ENCODE measurements at regions not wholly inside any gene's neighbourhood (a gene's known extent, or its start where the extent isn't known, plus 50 kb on each side); places are given as distances from the start of the nearest gene placed in this dataset.
"Not testable (repeated sequence)": the region's sequence is repeated elsewhere in the genome, so short reads cannot be mapped to it uniquely, and the experiment has no call there.

- peaks cover 9% of the 10 kb centered on the region for H3K9me3 Mint-ChIP-seq (ENCODE audit: low read depth)
- H3K27me3 Mint-ChIP-seq = no peaks in the 10 kb centered on the region
- H3K4me3 Mint-ChIP-seq = no peak overlapping the region
- H3K4me1 Mint-ChIP-seq (ENCODE audit: low read depth) = no peaks in the 10 kb centered on the region
- H3K27ac Mint-ChIP-seq = no peak overlapping the region
- no peaks in the 10 kb centered on the region for H3K36me3 Mint-ChIP-seq
Measured at GRCh38 chr13:65188721-65189120, 2041.4 kb downstream of the PCDH9 start.

DNA sequence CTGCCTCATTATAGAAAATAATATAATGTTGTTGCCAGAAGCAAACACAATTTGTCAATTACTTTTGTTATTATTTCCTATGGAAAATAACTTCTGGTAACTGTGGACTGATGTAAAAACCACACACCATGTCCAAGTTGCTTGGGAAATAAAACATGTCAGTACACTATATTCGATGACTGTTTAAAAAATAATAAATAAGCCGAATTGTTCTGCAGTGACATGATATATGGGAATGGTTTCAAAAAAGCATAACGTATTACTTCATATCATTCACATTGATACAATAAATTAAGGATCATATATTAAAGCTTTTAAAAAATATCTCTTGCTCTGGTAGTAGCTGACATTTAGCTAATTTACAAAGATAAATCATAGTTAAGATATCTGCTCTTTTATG, 2062.1 kb downstream of the PCDH9 start:
- H3K36me3 Mint-ChIP-seq = no peaks in the 10 kb centered on the region
- H3K27me3 Mint-ChIP-seq = no peaks in the 10 kb centered on the region
- H3K4me3 Mint-ChIP-seq = no peak overlapping the region
- no peaks in the 10 kb centered on the region for H3K4me1 Mint-ChIP-seq (ENCODE audit: low read depth)
- H3K27ac Mint-ChIP-seq = no peak overlapping the region
- H3K9me3 Mint-ChIP-seq (ENCODE audit: low read depth) = peaks cover 10% of the 10 kb centered on the region

DNA sequence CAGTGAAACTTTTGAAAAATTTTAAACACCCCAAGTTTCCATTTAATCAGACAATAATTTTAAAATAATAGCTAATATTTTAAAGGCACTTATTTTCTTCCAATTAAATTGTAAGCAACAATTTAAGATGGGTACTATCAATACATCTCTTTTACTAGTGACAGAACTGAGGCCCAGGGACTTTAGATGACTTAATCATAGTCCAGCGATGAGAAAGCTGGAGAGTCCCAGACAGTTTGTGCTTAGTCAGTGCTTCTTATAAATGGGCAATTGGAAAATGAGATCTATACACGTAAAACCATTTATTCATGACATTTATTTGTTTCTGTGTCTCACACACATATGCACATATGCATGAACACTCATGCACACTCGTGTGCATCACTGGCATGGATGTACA, 2063.5 kb downstream of the PCDH9 start:
- H3K4me3 Mint-ChIP-seq = no peak overlapping the region
- H3K9me3 Mint-ChIP-seq (ENCODE audit: low read depth) = peaks cover 11% of the 10 kb centered on the region
- no peaks in the 10 kb centered on the region for H3K4me1 Mint-ChIP-seq (ENCODE audit: low read depth)
- H3K27ac Mint-ChIP-seq = no peak overlapping the region
- no peaks in the 10 kb centered on the region for H3K36me3 Mint-ChIP-seq
- no peaks in the 10 kb centered on the region for H3K27me3 Mint-ChIP-seq

DNA sequence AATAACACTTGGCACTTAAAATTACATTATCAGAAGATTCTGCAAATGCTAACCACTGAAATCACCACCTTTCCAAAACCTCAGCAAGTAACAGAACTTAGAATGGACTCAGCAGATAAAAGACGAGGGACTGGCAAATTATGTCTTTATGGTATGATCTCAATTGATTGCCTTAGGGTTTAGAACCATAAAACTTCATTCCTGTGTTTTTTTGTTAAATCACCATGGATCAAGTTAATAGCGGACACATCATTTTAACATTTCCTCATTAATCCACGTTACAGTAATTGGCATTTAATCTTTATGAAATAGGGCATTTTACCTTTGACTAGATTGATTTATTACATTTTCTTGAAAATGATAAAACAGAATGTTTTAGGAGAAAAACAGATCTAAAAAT, 2070.3 kb downstream of the PCDH9 start:
- Mint-ChIP-seq H3K4me3 (no peak overlapping the region), H3K27ac (no peak overlapping the region), H3K27me3 (no peaks in the 10 kb centered on the region), H3K4me1 (ENCODE audit: low read depth) (no peaks in the 10 kb centered on the region), H3K9me3 (ENCODE audit: low read depth) (peaks cover 11% of the 10 kb centered on the region), H3K36me3 (no peaks in the 10 kb centered on the region)

GRCh38 chr13:65155861-65156260, 2074.3 kb downstream of the PCDH9 start:
- Mint-ChIP-seq H3K4me1 (ENCODE audit: low read depth) (no peaks in the 10 kb centered on the region), H3K27me3 (no peaks in the 10 kb centered on the region), H3K9me3 (ENCODE audit: low read depth) (peaks cover 10% of the 10 kb centered on the region), H3K27ac (no peak overlapping the region), H3K4me3 (no peak overlapping the region), H3K36me3 (no peaks in the 10 kb centered on the region)

DNA sequence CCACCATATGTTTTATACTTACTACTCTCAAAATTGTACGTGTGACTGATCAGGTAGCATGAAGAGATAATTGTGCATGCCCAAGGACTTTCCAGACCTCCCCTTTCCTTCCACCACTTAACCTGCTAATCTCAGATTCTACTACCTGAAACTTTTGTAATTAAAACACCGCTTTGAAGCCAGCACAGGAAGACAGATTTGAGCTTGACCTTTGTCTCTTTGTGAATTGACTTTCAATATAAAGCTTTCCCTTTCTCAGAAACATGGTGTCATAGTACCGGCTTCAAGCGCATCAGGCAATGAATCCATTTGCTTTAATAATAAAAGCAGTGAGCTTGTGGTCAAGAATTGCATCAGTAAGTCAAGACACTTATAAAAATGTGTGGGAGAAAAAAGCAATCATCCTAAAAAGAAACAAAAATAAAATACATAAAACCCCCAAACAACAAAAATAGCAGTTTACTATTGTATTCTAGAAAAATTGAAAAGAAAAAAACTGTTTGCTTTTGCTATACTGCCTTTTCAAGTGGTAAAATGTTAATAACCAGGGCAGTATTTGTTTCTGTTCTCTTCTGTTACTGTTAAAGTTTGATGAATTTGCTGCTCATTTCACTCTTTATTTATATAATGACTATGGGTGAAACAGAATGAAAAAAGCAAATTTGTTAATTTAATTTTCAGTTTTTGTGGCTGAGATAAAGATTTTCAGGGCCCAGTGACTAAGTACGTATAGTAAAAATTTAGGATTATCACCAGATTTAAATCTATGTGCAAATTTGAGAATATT, 2075.3 kb downstream of the PCDH9 start:
- H3K9me3 Mint-ChIP-seq (ENCODE audit: low read depth) = peaks cover 10% of the 10 kb centered on the region
- H3K4me1 Mint-ChIP-seq (ENCODE audit: low read depth) = no peaks in the 10 kb centered on the region
- H3K27me3 Mint-ChIP-seq = no peaks in the 10 kb centered on the region
- H3K4me3 Mint-ChIP-seq = no peak overlapping the region
- no peak overlapping the region for H3K27ac Mint-ChIP-seq
- H3K36me3 Mint-ChIP-seq = no peaks in the 10 kb centered on the region

DNA sequence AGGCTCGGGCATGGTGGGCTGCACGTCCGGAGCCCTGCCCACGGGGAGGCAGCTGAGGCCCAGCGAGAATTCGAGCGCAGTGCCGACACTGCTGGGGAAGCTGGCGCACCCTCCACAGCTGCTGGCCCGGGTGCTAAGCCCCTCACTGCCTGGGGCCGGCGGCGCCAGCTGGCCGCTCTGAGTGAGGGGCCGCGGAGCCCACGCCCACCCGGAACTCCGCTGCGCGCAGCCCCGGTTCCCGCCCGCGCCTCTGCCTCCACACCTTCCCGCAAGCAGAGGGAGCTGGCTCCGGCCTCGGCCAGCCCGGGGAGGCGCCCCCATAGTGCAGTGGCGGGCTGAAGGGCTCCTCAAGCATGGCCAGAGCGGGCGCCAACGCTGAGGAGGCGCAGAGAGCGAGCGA, 2080.4 kb downstream of the PCDH9 start:
- H3K4me1 Mint-ChIP-seq (ENCODE audit: low read depth) = no peaks in the 10 kb centered on the region
- H3K4me3 Mint-ChIP-seq = no peak overlapping the region
- H3K36me3 Mint-ChIP-seq = no peaks in the 10 kb centered on the region
- no peak overlapping the region for H3K27ac Mint-ChIP-seq
- H3K27me3 Mint-ChIP-seq = no peaks in the 10 kb centered on the region
- peaks cover 15% of the 10 kb centered on the region for H3K9me3 Mint-ChIP-seq (ENCODE audit: low read depth)

- H3K4me1 Mint-ChIP-seq (ENCODE audit: low read depth) = no peaks in the 10 kb centered on the region
- H3K27ac Mint-ChIP-seq = no peak overlapping the region
- H3K4me3 Mint-ChIP-seq = no peak overlapping the region
- no peaks in the 10 kb centered on the region for H3K36me3 Mint-ChIP-seq
- peaks cover 15% of the 10 kb centered on the region for H3K9me3 Mint-ChIP-seq (ENCODE audit: low read depth)
- no peaks in the 10 kb centered on the region for H3K27me3 Mint-ChIP-seq
Measured at GRCh38 chr13:65143920-65144319, 2086.2 kb downstream of the PCDH9 start.

DNA sequence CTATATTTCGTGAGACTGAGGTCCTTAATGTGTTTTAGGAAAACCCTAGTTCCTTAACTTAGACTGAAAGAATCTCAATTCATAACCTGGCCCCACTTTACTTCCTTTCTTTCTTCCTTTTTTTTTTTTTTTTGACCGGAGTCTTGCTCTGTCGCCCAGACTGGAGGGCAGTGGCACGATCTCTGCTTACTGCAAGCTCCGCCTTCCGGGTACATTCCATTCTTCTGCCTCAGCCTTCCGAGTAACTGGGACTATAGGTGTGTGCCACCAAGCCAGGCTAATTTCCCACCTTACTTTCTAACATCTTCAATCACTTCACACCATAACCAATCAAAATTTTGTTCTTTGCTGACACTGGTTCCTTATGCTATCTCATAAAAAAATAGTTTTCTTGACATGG, 2097.0 kb downstream of the PCDH9 start:
- Mint-ChIP-seq H3K36me3 (no peaks in the 10 kb centered on the region), H3K4me1 (ENCODE audit: low read depth) (no peaks in the 10 kb centered on the region), H3K9me3 (ENCODE audit: low read depth) (peaks cover 15% of the 10 kb centered on the region), H3K27ac (no peak overlapping the region), H3K4me3 (no peak overlapping the region), H3K27me3 (no peaks in the 10 kb centered on the region)

DNA sequence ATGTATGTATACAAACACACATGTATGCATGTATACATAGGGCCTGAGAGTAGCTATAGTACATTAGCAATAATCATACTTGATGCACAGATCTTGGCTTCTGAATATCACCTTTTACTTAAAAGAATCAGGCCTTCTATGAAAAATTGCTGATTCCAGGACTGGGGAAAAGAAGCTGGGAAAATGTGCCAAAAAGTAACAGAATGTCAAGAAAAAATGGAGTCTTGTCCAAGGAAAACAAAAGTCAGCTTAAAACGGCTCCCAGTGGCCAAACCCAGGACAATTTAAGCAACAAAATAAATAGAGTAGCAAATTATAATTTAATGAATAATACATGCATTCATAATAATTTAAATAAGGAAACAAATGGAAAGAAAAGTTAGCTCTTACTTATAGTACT, 2104.9 kb downstream of the PCDH9 start:
- Mint-ChIP-seq H3K9me3 (ENCODE audit: low read depth) (peaks cover 20% of the 10 kb centered on the region), H3K4me3 (no peak overlapping the region), H3K4me1 (ENCODE audit: low read depth) (no peaks in the 10 kb centered on the region), H3K27ac (no peak overlapping the region), H3K27me3 (no peaks in the 10 kb centered on the region), H3K36me3 (no peaks in the 10 kb centered on the region)

- Mint-ChIP-seq H3K27me3 (no peaks in the 10 kb centered on the region), H3K27ac (no peak overlapping the region), H3K4me3 (no peak overlapping the region), H3K36me3 (no peaks in the 10 kb centered on the region), H3K9me3 (ENCODE audit: low read depth) (peaks cover 12% of the 10 kb centered on the region), H3K4me1 (ENCODE audit: low read depth) (no peaks in the 10 kb centered on the region)
Measured at GRCh38 chr13:65112531-65112941, 2117.6 kb downstream of the PCDH9 start.

DNA sequence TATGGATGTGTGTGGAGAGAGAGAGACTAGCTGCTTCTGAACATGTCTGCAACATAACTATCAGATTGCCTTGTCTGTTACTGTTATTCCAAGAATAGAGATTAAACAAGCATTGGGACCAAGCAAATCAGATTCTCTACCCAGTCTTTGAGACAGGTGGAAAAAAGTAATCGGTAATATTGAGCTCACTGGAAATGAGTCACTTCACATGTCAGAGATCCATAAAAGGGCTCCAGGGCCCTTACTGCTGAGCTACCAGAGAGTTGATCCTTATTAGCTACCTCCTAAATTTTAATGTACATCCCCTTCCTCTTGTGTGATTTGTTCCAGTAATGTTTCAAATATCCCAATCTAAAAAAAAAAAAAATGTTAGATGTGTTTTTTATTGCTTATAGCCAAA, 2118.0 kb downstream of the PCDH9 start:
- H3K4me3 Mint-ChIP-seq = no peak overlapping the region
- H3K4me1 Mint-ChIP-seq (ENCODE audit: low read depth) = no peaks in the 10 kb centered on the region
- H3K36me3 Mint-ChIP-seq = no peaks in the 10 kb centered on the region
- H3K27me3 Mint-ChIP-seq = no peaks in the 10 kb centered on the region
- H3K9me3 Mint-ChIP-seq (ENCODE audit: low read depth) = peaks cover 12% of the 10 kb centered on the region
- no peak overlapping the region for H3K27ac Mint-ChIP-seq

GRCh38 chr13:65111223-65111622, 2118.9 kb downstream of the PCDH9 start:
- Mint-ChIP-seq H3K27ac (no peak overlapping the region), H3K9me3 (ENCODE audit: low read depth) (peaks cover 21% of the 10 kb centered on the region), H3K36me3 (no peaks in the 10 kb centered on the region), H3K27me3 (no peaks in the 10 kb centered on the region), H3K4me3 (no peak overlapping the region), H3K4me1 (ENCODE audit: low read depth) (no peaks in the 10 kb centered on the region)

GRCh38 chr13:65104436-65104835, 2125.7 kb downstream of the PCDH9 start:
- H3K4me3 Mint-ChIP-seq; H3K4me1 Mint-ChIP-seq (ENCODE audit: low read depth); H3K36me3 Mint-ChIP-seq; H3K27ac Mint-ChIP-seq; H3K27me3 Mint-ChIP-seq: not testable (repeated sequence)
- H3K9me3 Mint-ChIP-seq (ENCODE audit: low read depth) = peaks cover 25% of the 10 kb centered on the region

- Mint-ChIP-seq H3K9me3 (ENCODE audit: low read depth) (peaks cover 16% of the 10 kb centered on the region), H3K27me3 (no peaks in the 10 kb centered on the region)
Measured at GRCh38 chr13:65103351-65103750, 2126.8 kb downstream of the PCDH9 start.

More at GRCh38 chr13:65103351-65103750, 2126.8 kb downstream of the PCDH9 start:
- no peaks in the 10 kb centered on the region for H3K36me3 Mint-ChIP-seq
- no peaks in the 10 kb centered on the region for H3K4me1 Mint-ChIP-seq (ENCODE audit: low read depth)
- H3K27ac Mint-ChIP-seq = no peak overlapping the region
- H3K4me3 Mint-ChIP-seq = no peak overlapping the region
